ACC112 (cell line): ENCODE measurements at regions not wholly inside any gene's neighbourhood (a gene's known extent, or its start where the extent isn't known, plus 50 kb on each side); places are given as distances from the start of the nearest gene placed in this dataset.
A peak's percentile ranks its signal among the peaks of the same experiment; 100 is the strongest.

ENCODE experiments used
- H2AFZ ChIP-seq: fragments of 200-600 bp; sonication (generic); one replicate; pipeline ENCODE4 v1.6.0; 2017; ENCODE audit warnings: antibody characterized with exemption, low read length; ENCODE audit not compliant: unreplicated experiment
- H3K27ac ChIP-seq: fragments of 200-600 bp; sonication (generic); 2 replicates; pipeline ENCODE4 v1.5.1; 2014; ENCODE audit warnings: low read depth, mild to moderate bottlenecking, antibody characterized with exemption, low read length, moderate library complexity
- H3K27me3 ChIP-seq: fragments of 200-600 bp; sonication (generic); 2 replicates; pipeline ENCODE4 v1.6.1; 2014; ENCODE audit warnings: mild to moderate bottlenecking, antibody characterized with exemption, low read length, moderate library complexity, mixed read lengths; ENCODE audit not compliant: insufficient read depth
- H3K36me3 ChIP-seq: fragments of 200-600 bp; sonication (generic); 2 replicates; pipeline ENCODE4 v1.6.1; 2016; ENCODE audit warnings: mild to moderate bottlenecking, antibody characterized with exemption, low read length, moderate library complexity, mixed read lengths; ENCODE audit not compliant: insufficient read depth
- H3K4me1 ChIP-seq: fragments of 200-600 bp; sonication (generic); one replicate; pipeline ENCODE4 v1.6.1; 2016; ENCODE audit warnings: low read length, mixed read lengths; ENCODE audit not compliant: insufficient read depth, unreplicated experiment, control insufficient read depth
- H3K4me3 ChIP-seq: fragments of 200-600 bp; sonication (generic); 2 replicates; pipeline ENCODE4 v1.5.1; 2014; ENCODE audit warnings: mild to moderate bottlenecking, low read depth, low read length
- H3K79me2 ChIP-seq: fragments of 200-600 bp; sonication (generic); one replicate; pipeline ENCODE4 v1.6.0; 2016; ENCODE audit warnings: low read length; ENCODE audit not compliant: control insufficient read depth, unreplicated experiment, insufficient read depth

GRCh38 chr4:73929278-73929677, 52.5 kb downstream of the PF4 start:
- H3K4me1 ChIP-seq, result no peaks in the 10 kb centered on the region
- H2AFZ ChIP-seq, result no peak overlapping the region
- no peaks in the 10 kb centered on the region for H3K27me3 ChIP-seq
- H3K36me3 ChIP-seq, result no peaks in the 10 kb centered on the region
- H3K27ac ChIP-seq, result no peak overlapping the region
- H3K4me3 ChIP-seq, result no peak overlapping the region
- H3K79me2 ChIP-seq, result no peaks in the 10 kb centered on the region

- no peaks in the 10 kb centered on the region for H3K36me3 ChIP-seq
Observed at GRCh38 chr4:73923631-73923937, 54.4 kb downstream of the CXCL1 start.

DNA sequence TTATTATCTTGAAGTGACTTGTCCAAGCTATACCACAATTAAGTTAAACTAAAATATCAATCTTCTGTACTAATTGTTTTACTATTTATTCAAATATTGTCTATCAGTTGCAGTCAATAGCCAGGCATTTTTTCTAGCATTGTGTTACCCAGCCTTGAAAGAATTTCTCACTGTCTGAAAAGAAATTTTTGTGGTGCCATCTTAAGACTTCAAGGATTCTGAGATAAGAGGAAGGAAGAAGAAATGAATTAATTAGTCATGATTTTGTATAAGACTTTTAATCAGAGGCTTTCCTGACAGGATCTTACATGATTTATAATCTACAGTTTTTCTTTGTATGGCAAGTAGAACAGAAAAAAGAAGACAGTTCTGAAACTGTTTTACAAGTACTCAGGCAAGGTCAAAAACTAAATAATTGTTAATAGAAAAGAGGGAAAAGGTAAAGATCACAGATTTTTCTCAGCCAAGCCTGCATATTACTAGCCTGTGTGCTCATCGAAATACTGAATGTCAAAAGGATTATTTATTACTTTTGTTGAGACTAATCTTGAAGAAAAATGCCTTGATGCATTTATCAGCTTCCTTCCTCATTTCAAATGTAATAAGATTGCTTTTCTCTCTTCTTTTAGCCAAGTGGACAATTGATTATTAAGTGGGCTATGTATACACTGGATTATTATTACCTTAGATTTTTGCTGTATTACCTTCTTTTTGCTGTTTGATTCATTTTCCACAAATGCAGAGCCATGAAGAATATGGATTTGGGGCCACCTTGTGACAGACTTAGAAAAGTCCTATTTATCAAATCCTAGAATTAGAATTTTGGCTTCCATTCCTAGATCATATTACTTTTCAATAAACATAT, 53.8 kb downstream of the CXCL1 start:
- Histone ChIP-seq H3K27ac (peak overlapping the region; percentile 66), H3K79me2 (no peaks in the 10 kb centered on the region), H3K4me1 (peaks cover 24% of the 10 kb centered on the region), H3K27me3 (no peaks in the 10 kb centered on the region), H2AFZ (peak overlapping the region; percentile 42), H3K36me3 (no peaks in the 10 kb centered on the region), H3K4me3 (no peak overlapping the region)

More at GRCh38 chr4:73923631-73923937, 54.4 kb downstream of the CXCL1 start:
- Histone ChIP-seq H2AFZ (no peak overlapping the region), H3K27me3 (no peaks in the 10 kb centered on the region), H3K4me3 (no peak overlapping the region), H3K4me1 (peaks cover 18% of the 10 kb centered on the region), H3K27ac (peak overlapping the region; percentile 7; the same call in 1 of the 2 replicates), H3K79me2 (no peaks in the 10 kb centered on the region)

GRCh38 chr4:73922317-73922716, 53.1 kb downstream of the CXCL1 start:
- H3K4me3 ChIP-seq, result no peak overlapping the region
- H2AFZ ChIP-seq, result no peak overlapping the region
- H3K27me3 ChIP-seq, result no peaks in the 10 kb centered on the region
- H3K4me1 ChIP-seq, result peaks cover 31% of the 10 kb centered on the region
- H3K79me2 ChIP-seq, result no peaks in the 10 kb centered on the region
- no peaks in the 10 kb centered on the region for H3K36me3 ChIP-seq
- peak overlapping the region; percentile 66 for H3K27ac ChIP-seq
